ENCODE measurements at regions not wholly inside any gene's neighbourhood (a gene's known extent, or its start where the extent isn't known, plus 50 kb on each side); places are given as distances from the start of the nearest gene placed in this dataset.

DNA sequence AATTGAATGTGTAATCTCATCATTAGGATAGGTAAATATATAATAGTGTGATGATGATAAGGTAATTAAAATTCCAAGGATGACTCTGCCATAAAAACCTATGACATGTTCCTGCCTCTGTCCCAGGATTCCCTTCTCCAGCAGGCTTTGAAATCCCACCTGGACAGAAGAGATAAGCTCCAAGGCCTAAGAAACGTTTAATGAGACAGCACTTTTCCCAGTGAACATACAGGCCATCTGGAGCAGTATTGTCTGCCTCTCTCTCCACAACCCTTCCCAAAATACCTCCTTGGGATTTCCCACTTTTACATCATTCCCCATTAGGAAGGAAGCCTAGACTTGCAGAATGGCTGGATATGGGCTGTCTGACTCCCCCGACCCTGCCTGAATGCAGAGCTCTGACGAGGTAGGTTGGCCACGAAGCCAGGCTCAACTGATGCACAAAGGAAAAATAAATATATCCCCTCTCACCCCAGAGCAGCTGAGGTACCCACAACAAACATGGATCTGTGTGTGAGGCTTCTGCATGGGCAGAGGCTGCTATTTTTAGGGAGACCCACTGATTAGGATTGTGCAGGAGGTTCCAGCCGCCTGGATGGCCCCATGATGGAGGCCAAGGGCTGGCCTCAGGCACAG lies 71.0 kb downstream of the TMPRSS5 start:
- DNase-seq (ENCODE audit: low read depth in 2 of 2), result no peak

DNA sequence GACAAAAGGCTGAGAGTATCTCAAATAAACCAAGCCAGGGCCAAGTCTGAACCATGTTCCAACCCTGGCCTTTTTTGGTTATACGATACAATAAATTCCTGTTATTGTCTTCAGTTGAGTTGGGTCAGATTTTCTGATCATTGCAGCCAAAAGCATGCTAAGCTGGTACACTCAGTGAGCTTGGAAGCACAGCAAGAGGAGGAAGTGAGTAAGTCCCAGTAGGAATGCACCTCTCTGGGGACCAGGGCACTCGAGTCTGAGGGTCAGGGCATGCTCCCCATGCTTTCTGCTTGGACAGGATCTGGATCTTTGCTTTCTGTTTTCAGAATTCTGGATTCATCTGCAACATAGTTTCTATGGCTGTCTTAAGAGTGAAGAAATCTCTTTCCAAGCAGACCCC lies 73.1 kb downstream of the TMPRSS5 start:
- no peak for DNase-seq (ENCODE audit: low read depth in 2 of 2)

DNA sequence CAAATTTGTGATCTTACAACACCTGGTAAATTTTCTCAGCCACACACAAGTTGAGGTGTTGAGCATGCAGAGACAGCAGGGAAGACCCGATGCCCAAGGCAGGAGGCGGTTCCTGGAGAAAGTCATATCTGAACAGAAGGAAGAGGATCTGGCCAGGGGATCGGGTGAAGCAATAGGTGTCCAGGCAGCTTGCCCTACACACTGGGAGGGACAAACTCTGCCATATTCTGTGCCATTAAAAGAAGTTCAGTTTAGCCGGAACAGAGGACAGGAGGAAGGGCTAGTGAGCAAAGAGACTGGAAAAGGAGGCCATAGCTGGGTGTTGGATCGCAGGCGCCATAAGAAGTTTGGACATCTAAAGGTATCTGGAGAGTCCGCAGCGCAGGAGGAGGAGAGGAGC lies 76.5 kb downstream of the TMPRSS5 start:
- DNase-seq (ENCODE audit: low read depth in 2 of 2), result no peak

DNA sequence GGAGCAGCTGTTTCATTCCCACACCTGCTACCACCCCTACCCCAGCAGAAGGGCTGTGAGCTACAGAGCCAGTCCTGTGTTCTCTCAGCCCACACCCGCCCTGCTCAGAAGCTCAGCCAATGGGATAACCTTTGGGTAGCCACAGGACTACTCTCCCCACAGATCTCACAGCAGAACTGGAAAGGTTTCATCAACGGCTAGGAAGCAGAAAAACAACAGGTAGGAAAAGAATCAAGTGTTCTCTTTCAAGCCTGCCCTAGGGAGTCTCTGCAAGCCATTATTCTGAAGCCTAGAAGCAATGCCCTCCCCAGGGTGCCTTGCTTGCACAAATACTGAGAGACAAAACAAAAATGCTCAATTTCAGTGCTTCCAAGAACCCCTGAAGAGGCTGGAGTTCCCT lies 77.2 kb downstream of the TMPRSS5 start:
- no peak for DNase-seq (ENCODE audit: low read depth in 2 of 2)

DNA sequence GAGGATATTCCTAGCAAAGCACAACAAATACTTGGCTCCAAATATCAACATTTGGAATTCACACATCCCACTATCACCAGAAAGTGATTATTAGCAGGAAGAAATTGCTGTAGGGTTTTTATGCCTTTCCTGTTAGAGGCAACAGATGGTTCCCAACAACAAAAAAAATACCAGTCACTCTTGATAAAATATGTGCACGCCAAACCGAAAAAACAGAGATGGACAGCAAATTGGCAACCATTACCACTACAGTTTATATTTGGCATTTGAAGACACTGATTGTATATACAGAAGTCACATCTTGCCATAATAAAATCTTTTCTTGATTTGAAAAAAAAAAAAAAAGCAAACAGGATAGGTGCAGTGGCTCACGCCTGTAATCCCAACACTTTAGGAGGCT lies 78.2 kb downstream of the TMPRSS5 start:
- DNase-seq (ENCODE audit: low read depth in 2 of 2), result no peak

DNA sequence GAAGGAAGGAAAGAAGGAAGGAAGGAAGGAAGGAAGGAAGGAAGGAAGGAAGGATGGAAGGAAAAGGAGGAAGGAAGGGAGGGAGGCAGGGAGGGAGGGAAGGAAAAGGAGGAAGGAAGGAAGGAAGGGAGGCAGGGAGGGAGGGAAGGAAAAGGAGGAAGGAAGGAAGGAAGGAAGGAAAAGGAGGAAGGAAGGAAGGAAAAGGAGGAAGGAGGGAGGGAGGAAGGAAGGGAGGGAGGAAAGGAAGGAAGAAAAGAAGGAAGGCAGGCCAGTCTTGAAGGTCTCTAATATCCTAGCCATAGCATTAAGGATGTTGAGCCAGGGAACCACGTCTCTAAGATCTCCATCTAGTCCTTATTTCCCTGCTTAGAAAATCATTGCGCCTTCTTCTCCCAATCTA lies 78.8 kb downstream of the TMPRSS5 start:
- DNase-seq (ENCODE audit: low read depth in 2 of 2), result no peak

DNA sequence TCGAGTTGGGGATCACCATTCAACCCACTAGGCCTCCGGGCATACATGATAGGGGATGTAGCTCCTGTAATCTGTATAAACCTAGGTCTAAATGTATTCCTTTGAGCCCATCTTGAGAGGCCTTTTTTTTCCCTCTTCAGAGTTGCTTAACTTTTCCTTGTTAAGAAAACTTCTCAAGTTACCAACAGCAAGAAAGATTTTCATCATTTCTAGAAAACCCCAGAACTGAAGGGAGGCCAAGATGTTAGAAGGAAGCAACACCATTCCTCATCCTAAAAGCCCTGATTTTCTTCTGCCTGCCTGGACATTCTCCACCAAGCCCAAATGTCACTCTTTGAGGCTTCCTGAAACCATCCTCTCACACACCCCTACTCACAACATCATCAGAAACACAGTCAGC lies 79.4 kb downstream of the TMPRSS5 start:
- no peak for DNase-seq (ENCODE audit: low read depth in 2 of 2)

DNA sequence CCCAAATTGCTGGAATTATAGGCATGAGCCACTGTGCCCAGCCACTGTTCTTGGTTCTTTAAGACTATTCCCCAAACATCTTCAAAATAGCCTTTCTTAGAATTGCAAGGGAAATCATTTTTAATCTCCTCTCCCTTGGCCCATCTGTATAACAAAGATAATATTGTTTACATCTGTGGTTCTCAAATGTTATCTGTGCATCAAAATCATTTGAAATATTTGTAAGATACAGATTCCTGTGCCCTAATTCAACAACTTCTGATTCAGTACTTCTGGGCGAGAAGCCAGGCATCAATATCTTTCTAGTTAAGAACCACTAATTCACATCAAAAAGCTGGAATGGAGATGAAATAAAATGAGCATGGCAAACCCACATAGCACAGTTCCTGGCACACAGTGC lies 83.0 kb downstream of the TMPRSS5 start:
- DNase-seq (ENCODE audit: low read depth in 2 of 2), result no peak

DNA sequence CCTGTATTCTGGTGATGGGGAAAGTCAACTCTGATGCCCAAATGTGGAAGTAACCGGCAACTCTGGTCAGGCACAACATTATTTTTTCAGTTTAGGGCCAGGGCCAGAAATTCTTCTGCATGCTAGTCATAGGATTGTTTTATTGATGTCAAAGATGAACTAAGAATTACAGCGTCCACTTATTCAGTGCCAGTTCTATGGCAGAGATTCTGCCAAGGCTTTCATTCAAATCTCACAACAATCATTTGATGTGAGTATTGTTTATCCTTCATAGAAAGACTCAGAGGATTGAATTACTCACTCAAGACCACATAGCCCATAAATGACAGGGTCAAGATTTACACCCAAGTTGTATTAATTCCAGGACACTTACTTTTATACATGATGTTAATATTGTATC lies 87.7 kb downstream of the TMPRSS5 start:
- no peak for DNase-seq (ENCODE audit: low read depth in 2 of 2)

DNA sequence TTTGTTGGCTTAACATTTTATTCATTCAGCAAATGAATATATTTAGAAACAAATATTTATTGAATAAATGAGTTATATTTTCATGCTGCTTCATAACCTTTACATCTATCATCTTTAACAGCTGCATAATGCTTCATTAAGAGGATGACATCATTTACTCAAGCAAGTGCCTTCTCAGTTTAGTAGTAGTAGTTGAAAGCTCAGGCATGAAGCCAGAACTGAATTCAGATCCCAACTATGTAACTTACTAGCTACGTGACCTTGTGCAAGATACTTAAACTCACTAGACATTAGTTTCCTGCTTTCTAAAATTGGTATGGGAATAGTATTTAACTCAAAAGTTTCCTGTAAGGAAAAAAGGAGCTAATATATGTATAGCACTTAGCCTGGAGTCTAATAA lies 90.3 kb downstream of the TMPRSS5 start:
- no peak for DNase-seq (ENCODE audit: low read depth in 2 of 2)

DNA sequence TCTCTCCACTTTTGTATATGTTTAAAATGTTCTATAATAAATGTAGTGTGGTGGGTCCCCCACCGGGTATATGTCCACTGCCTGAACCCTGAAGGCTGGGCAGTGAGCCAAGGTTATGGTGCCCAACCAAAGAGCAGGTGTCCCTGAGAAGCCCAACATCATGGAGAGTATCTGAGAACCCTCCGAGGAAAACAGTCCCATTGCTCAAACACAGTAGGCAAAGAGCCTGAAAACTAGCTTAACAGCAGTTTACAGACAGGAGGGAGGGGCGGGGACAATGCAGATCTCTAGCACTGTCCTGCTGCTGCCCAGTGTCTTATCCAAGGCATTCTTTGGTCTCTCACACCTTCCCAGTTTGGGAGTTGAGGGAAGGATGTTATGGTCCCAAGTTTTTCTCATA lies 91.0 kb downstream of the TMPRSS5 start:
- no peak for DNase-seq (ENCODE audit: low read depth in 2 of 2)

DNA sequence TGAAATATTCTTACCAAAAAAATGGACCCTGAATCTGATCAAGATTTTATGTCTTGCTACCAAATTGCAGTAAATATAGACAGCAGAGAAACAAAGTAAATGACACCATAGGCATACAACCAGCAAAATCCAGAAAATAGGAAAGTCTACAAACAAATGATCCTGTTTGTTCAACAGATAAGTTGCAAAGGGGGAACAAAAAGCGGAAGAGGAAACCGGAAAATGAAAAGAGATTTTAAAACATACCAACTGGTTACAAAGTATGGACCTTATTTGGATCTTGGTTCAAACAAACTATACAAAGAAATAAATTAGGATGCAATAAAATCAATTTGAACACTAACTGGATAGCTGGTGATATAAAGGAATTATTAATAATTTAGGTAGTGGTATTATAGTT lies 92.0 kb downstream of the TMPRSS5 start:
- no peak for DNase-seq (ENCODE audit: low read depth in 2 of 2)

DNA sequence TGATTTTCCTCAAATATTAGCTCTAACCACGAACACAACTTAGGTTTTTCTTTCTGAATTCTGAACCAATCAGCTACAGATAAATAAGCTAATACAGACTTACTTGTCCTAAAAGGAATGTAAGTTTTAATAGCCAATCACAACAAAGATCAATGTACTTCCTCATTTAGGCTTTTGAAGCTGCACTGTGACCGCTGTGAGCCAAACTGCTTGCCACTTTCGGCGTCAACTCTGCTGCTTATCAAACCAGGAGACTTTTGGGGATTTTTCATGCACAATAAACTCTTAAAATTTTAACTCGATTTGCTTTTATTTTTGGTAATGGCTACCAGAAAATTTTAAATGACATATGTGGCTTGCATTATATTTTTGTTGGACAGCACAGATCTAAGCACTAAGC lies 92.5 kb downstream of the TMPRSS5 start:
- DNase-seq (ENCODE audit: low read depth in 2 of 2), result no peak

DNA sequence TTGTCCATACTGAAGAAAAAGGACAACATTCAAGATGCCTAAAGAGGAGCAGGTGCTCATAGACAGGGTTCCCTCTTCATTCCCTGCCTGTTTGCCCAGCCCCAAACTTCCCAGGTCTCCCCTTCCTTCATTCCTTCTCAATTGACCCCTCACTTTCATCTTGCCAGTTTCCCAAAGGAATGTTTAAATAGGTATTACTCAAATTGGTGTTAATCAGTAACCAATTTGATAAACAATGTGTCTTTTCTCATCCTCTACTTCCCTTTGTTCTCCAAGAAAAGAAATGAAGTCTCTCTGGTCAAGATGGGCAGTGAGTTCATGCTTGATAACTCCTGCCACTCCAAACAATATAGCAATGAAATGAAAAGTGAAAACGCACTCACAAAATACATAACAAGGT lies 101.9 kb downstream of the TMPRSS5 start:
- DNase-seq (ENCODE audit: low read depth in 2 of 2), result no peak

DNA sequence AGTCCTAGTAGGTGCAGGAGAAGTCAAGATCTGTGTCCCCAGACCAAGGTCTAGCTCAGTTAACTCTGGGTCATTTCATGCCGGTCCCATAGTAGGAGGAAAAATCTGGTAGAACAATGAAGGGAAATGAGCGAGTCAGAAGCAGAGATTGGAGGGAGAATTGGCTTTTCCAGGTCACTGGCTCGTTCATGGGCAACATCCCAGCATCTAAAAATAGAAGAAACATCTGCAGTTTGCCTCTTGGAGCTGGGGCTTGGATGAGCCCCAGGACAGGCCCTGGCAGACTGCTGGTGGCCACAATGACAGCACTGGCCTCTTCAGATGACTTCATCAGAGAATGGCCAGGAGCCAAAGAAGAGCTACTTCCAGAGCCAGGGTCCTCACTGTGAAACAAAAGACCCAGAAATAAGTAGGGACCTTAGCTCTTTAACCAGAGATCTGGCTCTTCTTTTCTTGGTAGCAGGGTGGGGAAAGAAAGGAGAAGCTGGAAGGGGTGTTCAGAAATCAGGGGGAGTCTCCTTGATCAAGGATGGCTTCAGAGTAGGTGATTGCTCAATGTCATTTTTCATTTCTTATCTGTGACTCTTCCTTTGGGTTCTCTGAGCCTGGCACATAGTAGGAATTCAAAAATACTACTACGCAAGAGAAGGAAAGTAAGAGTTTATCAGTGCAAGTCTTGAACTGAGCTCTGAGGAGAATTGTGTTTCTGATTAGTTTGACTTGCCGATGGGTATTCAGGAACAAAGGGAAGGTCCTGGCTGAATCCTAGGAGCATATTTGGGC lies 102.6 kb downstream of the TMPRSS5 start:
- no peak for DNase-seq (ENCODE audit: low read depth in 2 of 2)

DNA sequence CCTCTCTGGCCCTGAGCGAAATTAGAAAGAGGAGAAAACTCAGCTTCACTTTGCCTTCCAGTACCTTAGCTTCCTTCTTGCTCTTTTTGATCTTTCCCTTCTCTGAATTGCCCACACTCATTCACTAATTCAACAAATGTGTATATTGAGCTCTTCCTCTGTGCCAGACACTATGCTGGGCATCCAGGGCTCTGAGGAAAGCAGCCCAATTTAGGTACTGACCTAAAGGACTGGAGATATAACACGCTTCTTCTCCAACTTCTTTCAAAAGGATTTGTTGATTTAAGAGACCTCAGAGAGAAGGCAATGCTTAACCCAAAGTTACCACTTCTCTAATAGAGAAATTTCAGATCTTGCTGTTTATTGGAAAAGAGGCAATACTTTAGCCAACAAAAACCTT lies 103.6 kb downstream of the TMPRSS5 start:
- no peak for DNase-seq (ENCODE audit: low read depth in 2 of 2)

DNA sequence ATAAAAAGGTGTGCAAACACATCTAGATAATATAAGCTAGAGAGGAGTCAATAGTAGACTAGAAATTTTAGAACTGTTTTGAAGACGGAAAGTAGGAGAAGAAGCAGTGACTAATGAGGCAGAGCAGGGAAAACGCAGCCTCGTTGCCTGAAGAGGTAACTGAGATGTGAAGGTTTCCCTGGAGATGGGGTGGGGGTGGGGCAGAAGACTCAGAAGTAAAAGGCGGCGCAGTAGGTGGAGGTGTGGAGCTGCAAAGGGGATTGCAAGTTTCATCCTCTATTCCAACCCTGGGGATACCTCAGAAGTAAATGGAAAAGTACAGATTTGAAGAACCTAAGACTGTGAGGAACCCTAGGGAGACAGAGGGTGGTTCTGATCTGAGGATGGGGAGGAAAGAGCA lies 109.5 kb downstream of the TMPRSS5 start:
- no peak for DNase-seq (ENCODE audit: low read depth in 2 of 2)

DNA sequence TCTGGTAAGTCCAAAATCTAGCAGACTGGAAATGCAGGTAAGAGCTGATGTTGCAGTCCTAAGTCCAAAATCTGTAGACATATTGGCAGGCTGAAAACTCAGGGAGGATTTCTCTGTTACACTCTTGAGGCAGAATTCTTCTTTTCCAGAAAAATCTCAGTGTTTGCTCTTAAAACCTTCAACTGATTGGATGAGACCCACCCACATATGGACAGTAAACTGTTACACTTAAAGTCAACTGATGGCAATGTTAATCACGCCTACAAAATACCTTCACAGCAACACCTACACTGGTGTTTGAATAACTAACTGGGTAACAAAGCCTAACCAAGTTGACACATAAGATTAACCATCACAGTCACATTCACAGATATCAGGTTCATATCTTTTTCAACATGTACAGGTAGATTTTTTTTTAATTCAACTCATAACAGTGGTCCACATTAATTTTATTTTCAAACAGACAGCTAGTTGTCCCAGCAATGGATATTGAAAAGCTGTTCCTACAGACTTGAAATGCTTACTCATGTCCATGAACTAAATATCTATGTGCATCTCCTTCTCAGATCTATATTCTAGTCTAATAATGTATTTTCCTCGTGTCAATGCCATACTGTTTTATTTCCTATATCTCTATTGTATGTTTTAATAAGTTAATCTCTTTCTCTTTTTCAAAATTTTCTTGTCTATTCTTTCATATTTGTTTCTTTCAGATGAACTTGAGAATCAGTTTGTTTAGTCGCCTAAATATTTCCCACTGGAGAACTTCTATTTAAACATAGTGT lies 110.1 kb downstream of the TMPRSS5 start:
- DNase-seq (ENCODE audit: low read depth in 2 of 2), result no peak

DNA sequence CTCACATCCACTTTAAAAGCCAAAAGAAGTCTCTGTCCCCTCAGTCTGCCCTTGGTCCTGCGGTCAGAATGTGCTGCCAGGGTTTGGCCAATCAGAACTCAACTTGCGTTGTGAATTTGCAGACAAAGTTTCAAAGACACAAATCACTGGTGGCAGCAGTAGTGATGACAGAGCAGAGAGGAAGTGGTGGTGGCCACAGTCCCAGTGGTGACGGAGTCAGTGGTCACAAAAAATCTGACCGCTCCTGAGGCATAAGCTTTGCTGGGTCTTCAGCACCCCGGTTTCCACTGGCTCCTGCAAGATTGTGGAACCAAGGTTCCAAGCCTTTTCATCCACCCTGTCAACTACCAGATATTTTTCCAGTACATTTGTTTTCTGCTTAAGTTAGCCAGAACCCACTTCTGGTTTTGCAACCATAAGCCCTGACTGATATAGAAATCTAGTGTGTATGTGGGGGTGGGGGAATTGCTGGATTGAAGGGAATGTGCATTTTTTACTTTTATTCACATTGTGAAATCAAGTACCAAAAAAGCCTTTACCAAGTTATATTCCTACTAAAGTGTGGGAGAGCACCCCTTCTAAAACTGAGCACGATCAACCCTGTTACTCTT lies 112.3 kb downstream of the TMPRSS5 start:
- no peak for DNase-seq (ENCODE audit: low read depth in 2 of 2)

DNA sequence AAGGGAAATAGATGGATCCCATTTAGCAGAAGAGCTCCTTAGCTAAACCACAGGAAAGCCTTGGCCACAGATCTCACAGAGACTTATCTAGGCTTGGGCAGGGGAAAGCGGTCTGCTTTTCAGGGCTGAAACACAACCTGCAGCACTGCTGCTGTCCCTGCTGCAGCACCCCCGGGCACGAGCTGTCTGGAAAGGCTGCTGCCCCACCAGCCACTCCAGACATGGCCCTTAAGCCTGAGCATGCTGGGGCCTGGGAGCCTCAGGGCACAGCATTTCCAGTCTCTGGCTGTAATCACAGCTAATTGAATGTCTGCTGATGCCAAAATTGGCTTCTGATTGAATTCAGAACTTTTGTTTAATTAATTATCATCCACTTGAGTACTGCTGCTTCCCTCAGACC lies 115.0 kb downstream of the TMPRSS5 start:
- no peak for DNase-seq (ENCODE audit: low read depth in 2 of 2)

DNA sequence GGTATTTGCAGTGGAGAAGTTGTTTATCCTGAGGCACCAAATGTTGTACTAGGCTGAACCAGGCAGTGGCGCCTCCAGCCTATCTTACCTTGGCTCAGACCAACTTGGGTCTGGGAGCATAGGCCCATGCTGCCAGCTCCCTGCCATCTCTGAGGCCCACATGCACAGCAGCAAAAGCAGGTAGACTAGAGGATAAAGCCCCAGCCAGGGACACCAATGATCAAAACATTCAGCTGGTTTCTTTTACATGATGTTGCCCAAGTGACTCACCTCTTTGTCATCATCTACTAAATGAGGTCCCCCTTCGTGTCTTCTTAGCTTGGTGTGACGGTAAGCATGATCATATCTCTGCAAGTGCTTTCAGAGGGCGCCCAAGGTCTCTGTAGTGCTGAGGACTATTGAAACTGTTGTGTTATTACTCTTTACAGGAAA lies 112.1 kb upstream of the DRD2 start:
- no peak for DNase-seq (ENCODE audit: low read depth in 2 of 2)

DNA sequence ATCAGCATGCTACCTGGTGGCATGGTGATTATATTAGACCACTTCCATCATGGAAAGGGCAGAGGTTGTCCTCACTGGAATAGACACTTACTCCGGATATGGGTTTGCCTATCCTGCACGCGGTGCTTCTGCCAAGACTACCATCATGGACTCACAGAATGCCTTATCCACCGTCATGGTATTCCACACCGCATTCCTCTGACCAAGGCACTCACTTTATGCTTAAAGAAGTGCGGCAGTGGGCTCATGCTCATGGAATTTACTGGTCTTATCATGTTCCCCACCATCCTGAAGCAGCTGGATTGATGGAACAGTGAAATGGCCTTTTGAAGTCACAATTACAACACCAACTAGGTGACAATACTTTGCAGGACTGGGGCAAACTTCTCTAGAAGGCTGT lies 109.2 kb upstream of the DRD2 start:
- DNase-seq (ENCODE audit: low read depth in 2 of 2), result no peak

DNA sequence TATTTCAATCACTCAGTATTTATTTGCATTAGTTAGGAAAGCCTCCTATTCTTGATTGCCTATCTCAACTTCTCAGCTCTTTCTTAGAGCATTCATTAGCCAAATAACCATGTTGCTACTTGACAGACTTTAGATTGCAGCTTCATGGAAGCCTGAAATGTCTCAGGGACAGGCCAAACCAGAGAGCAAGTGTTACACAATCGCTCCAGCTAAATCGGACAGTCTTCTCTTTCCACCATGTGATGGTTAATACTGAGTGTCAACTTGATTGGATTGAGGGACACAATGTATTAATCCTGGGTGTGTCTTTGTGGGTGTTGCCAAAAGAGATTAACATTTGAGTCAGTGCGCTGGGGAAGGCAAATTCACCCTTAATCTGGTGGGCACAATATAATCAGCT lies 106.5 kb upstream of the DRD2 start:
- DNase-seq (ENCODE audit: low read depth in 2 of 2), result no peak
